ENCODE measurements at regions not wholly inside any gene's neighbourhood (a gene's known extent, or its start where the extent isn't known, plus 50 kb on each side); places are given as distances from the start of the nearest gene placed in this dataset.

GRCh38 chr6:9623228-9623832 is 791.5 kb downstream of the TFAP2A start:
- CTCF ChIA-PET (ENCODE audit: low intra/inter-chr PET ratio, low total read pairs) = no interaction called here
- in situ Hi-C loops (cut with HindIII; ENCODE audit: extremely low pct_ligation_motif_present, low pct_unique_long_range_greater_than_20kb) (no loop called here), intact Hi-C loops (cut with micrococcal nuclease; ENCODE audit: unreplicated experiment) (no loop called here)
- DNase-seq (ENCODE audit: low spot score) (no peak), ATAC-seq (no peak), FAIRE-seq (no peak)
- no peaks in the 10 kb centered on the region for H3K27me3 ChIP-seq (ENCODE audit: control insufficient read depth in 1 of 2, insufficient read depth in 2 of 2, low read length in 2 of 2)
- BruUV-seq (replicated peaks) = no TSS peak
- 15% methylated on average over 8 of the region's 8 CpGs for WGBS (ENCODE audit: low lambda C conversion rate)
- no peak overlapping the region for H3K27ac ChIP-seq (ENCODE audit: extremely low read length, insufficient read depth, low read length)
- H3K4me1 ChIP-seq (ENCODE audit: insufficient read depth, low read length) = no peaks in the 10 kb centered on the region
- H3K79me2 ChIP-seq (ENCODE audit: insufficient read depth, low read length) = no peaks in the 10 kb centered on the region
- POLR2A ChIA-PET = no interaction called here
- no peaks in the 10 kb centered on the region for H4K20me1 ChIP-seq (ENCODE audit: insufficient read depth, low read length)
- no peak overlapping the region for H3K4me3 ChIP-seq (replicated peaks in 1 of 3; ENCODE audit: insufficient read depth in 1 of 3, low read depth in 2 of 3, low read length in 3 of 3)
- H2AFZ ChIP-seq (ENCODE audit: low read length) = no peak overlapping the region
- H3K36me3 ChIP-seq (replicated peaks in 1 of 2; ENCODE audit: control insufficient read depth in 1 of 2, insufficient read depth in 2 of 2, low read length in 2 of 2) = no peaks in the 10 kb centered on the region
- no peak overlapping the region for H3K9ac ChIP-seq (ENCODE audit: insufficient read depth, low read depth, low read length)
- H3K9me3 ChIP-seq (ENCODE audit: low read length) = peaks cover 74% of the 10 kb centered on the region
- no peak overlapping the region for H3K4me2 ChIP-seq (ENCODE audit: low read depth, low read length)
- TF ChIP-seq ADNP (CRISPR knock-in tag; IDR thresholded peaks at IDR 0.05) = no peak
- TF ChIP-seq RFX5 (IDR thresholded peaks at IDR 0.05; ENCODE audit: low read depth, low read length) = no peak
- no peak for TF ChIP-seq RERE (CRISPR knock-in tag; IDR thresholded peaks at IDR 0.05; ENCODE audit: low read depth)
- TF ChIP-seq KIAA2018 (CRISPR knock-in tag; IDR thresholded peaks at IDR 0.05; ENCODE audit: borderline replicate concordance) = no peak
- no peak for TF ChIP-seq REST (IDR thresholded peaks at IDR 0.05; ENCODE audit: borderline replicate concordance in 1 of 2, low read depth in 1 of 2, low read length in 2 of 2)
- TF ChIP-seq ZZZ3 (CRISPR knock-in tag; IDR thresholded peaks at IDR 0.05; ENCODE audit: borderline replicate concordance) = no peak

Data from HepG2 (cell line).